DOHH2 (cell line): ENCODE measurements at regions not wholly inside any gene's neighbourhood (a gene's known extent, or its start where the extent isn't known, plus 50 kb on each side); places are given as distances from the start of the nearest gene placed in this dataset.

Experiments
- CTCF ChIP-seq: fragments of 200-600 bp; sonication (generic); IDR thresholded peaks from one replicate; pipeline ENCODE4 v1.5.1; 2014; ENCODE audit warnings: antibody characterized with exemption, mild to moderate bottlenecking, low read depth, low read length; ENCODE audit not compliant: poor library complexity, severe bottlenecking
- EZH2phosphoT487 ChIP-seq: fragments of 200-600 bp; sonication (generic); IDR thresholded peaks from 2 replicates; pipeline ENCODE4 v1.6.1; 2017; ENCODE audit warnings: borderline replicate concordance, mild to moderate bottlenecking, antibody characterized with exemption, low read length, moderate library complexity, mixed read lengths

- TF ChIP-seq CTCF, result no peak
- TF ChIP-seq EZH2phosphoT487, result no peak
Measured at GRCh38 chr11:111176603-111177002, 68.9 kb upstream of the POU2AF2 start.
